ENCODE measurements at regions not wholly inside any gene's neighbourhood (a gene's known extent, or its start where the extent isn't known, plus 50 kb on each side); places are given as distances from the start of the nearest gene placed in this dataset.
A peak's percentile ranks its signal among the peaks of the same experiment; 100 is the strongest.

GRCh38 chr9:755454-756381 is 85.8 kb upstream of the DMRT1 start:
- H3K36me3 ChIP-seq (ENCODE audit: control insufficient read depth in 1 of 2, insufficient read depth in 2 of 2, low read length in 2 of 2), result peaks cover 0 to 3% of the 10 kb centered on the region in 2 experiments

GRCh38 chr9:757246-757881 is 84.1 kb upstream of the DMRT1 start:
- peak overlapping the region; percentile 1 for H2BK12ac ChIP-seq (ENCODE audit: low read length)
- H3K27me3 ChIP-seq (ENCODE audit: insufficient read depth, low read length), result no peaks in the 10 kb centered on the region
- peak overlapping the region; percentile 80 for H4K91ac ChIP-seq (ENCODE audit: low read depth, low read length)
- H3K4me2 ChIP-seq (ENCODE audit: low read length), result no peak overlapping the region
- H3K9ac ChIP-seq (ENCODE audit: low read length), result no peak overlapping the region
- DNase-seq, result peak in 1 of 2 donors; percentile 41
- H3K14ac ChIP-seq (ENCODE audit: low read length), result no peak overlapping the region
- no peak overlapping the region for H2AFZ ChIP-seq (ENCODE audit: insufficient read depth, low read length, poor library complexity)
- H3K4me1 ChIP-seq (ENCODE audit: control insufficient read depth in 1 of 2, insufficient read depth in 2 of 2, low read length in 2 of 2), result peaks cover 9 to 20% of the 10 kb centered on the region in 2 experiments
- H3K36me3 ChIP-seq (ENCODE audit: control insufficient read depth in 1 of 2, insufficient read depth in 2 of 2, low read length in 2 of 2), result peaks cover 0 to 3% of the 10 kb centered on the region in 2 experiments
- WGBS (ENCODE audit: extremely low coverage, insufficient coverage, insufficient read length), result no CpG with 5 or more reads among the region's 13 CpGs
- H3K79me1 ChIP-seq (ENCODE audit: low read length), result peaks cover 21% of the 10 kb centered on the region
- no peak overlapping the region for H2AK5ac ChIP-seq (ENCODE audit: low read length)
- H3K9me3 ChIP-seq (ENCODE audit: insufficient read depth, low read depth, low read length), result no peaks in the 10 kb centered on the region
- H4K12ac ChIP-seq (ENCODE audit: low read depth, low read length), result no peak overlapping the region
- peak overlapping the region; percentile 12 for H2BK120ac ChIP-seq (ENCODE audit: insufficient read depth, low read length, poor library complexity)
- H3K18ac ChIP-seq (ENCODE audit: low read length), result no peak overlapping the region
- no peak overlapping the region for H3K23ac ChIP-seq (ENCODE audit: low read length)
- no peaks in the 10 kb centered on the region for H3K79me2 ChIP-seq (ENCODE audit: control insufficient read depth, insufficient read depth, low read length, poor library complexity)
- no peak overlapping the region for H3K27ac ChIP-seq (ENCODE audit: low read depth, low read length)
- H2BK5ac ChIP-seq (ENCODE audit: low read depth, low read length, poor library complexity), result peak overlapping the region; percentile 39
- H4K8ac ChIP-seq (ENCODE audit: low read depth, low read length), result peak overlapping the region; percentile 51
- H3K4ac ChIP-seq (ENCODE audit: low read depth, low read length), result peak overlapping the region; percentile 10
- H3K4me3 ChIP-seq (ENCODE audit: low read depth, low read length), result no peak overlapping the region

More at GRCh38 chr9:755454-756381, 85.8 kb upstream of the DMRT1 start:
- Histone ChIP-seq H3K9ac (ENCODE audit: low read length) (no peak overlapping the region), H3K23ac (ENCODE audit: low read length) (no peak overlapping the region), H3K27ac (ENCODE audit: low read depth, low read length) (peak overlapping the region; percentile 42), H3K4me3 (ENCODE audit: low read depth, low read length) (no peak overlapping the region), H2BK5ac (ENCODE audit: low read depth, low read length, poor library complexity) (peak overlapping the region; percentile 73), H2BK12ac (ENCODE audit: low read length) (peak overlapping the region; percentile 68), H2BK120ac (ENCODE audit: insufficient read depth, low read length, poor library complexity) (peak overlapping the region; percentile 29), H3K4me1 (ENCODE audit: control insufficient read depth in 1 of 2, insufficient read depth in 2 of 2, low read length in 2 of 2) (peaks cover 17 to 20% of the 10 kb centered on the region in 2 experiments), H4K8ac (ENCODE audit: low read depth, low read length) (peak overlapping the region; percentile 59), H4K12ac (ENCODE audit: low read depth, low read length) (no peak overlapping the region), H3K9me3 (ENCODE audit: insufficient read depth, low read depth, low read length) (no peaks in the 10 kb centered on the region), H3K27me3 (ENCODE audit: insufficient read depth, low read length) (no peaks in the 10 kb centered on the region), H2AK5ac (ENCODE audit: low read length) (no peak overlapping the region), H3K79me1 (ENCODE audit: low read length) (peaks cover 25% of the 10 kb centered on the region), H3K18ac (ENCODE audit: low read length) (peak overlapping the region; percentile 64), H3K4ac (ENCODE audit: low read depth, low read length) (no peak overlapping the region), H2AFZ (ENCODE audit: insufficient read depth, low read length, poor library complexity) (no peak overlapping the region), H3K14ac (ENCODE audit: low read length) (no peak overlapping the region), H3K79me2 (ENCODE audit: control insufficient read depth, insufficient read depth, low read length, poor library complexity) (no peaks in the 10 kb centered on the region), H4K91ac (ENCODE audit: low read depth, low read length) (peak overlapping the region; percentile 79), H3K4me2 (ENCODE audit: low read length) (no peak overlapping the region)
- peak; percentile 76 to 77 for DNase-seq
- no CpG with 5 or more reads among the region's 12 CpGs for WGBS (ENCODE audit: extremely low coverage, insufficient coverage, insufficient read length)

GRCh38 chr9:758146-758545 is 83.4 kb upstream of the DMRT1 start:
- Histone ChIP-seq H3K27ac (ENCODE audit: low read depth, low read length) (no peak overlapping the region), H2AK5ac (ENCODE audit: low read length) (no peak overlapping the region), H3K4me3 (ENCODE audit: low read depth, low read length) (no peak overlapping the region), H3K79me2 (ENCODE audit: control insufficient read depth, insufficient read depth, low read length, poor library complexity) (no peaks in the 10 kb centered on the region), H3K4me2 (ENCODE audit: low read length) (no peak overlapping the region), H3K9ac (ENCODE audit: low read length) (no peak overlapping the region), H4K12ac (ENCODE audit: low read depth, low read length) (no peak overlapping the region), H2BK5ac (ENCODE audit: low read depth, low read length, poor library complexity) (no peak overlapping the region), H3K27me3 (ENCODE audit: insufficient read depth, low read length) (no peaks in the 10 kb centered on the region), H2BK12ac (ENCODE audit: low read length) (no peak overlapping the region), H3K4me1 (ENCODE audit: control insufficient read depth in 1 of 2, insufficient read depth in 2 of 2, low read length in 2 of 2) (peaks cover 9 to 17% of the 10 kb centered on the region in 2 experiments), H2AFZ (ENCODE audit: insufficient read depth, low read length, poor library complexity) (no peak overlapping the region), H3K23ac (ENCODE audit: low read length) (no peak overlapping the region), H2BK120ac (ENCODE audit: insufficient read depth, low read length, poor library complexity) (peak overlapping the region; percentile 26), H3K14ac (ENCODE audit: low read length) (no peak overlapping the region), H3K9me3 (ENCODE audit: insufficient read depth, low read depth, low read length) (no peaks in the 10 kb centered on the region), H3K36me3 (ENCODE audit: control insufficient read depth in 1 of 2, insufficient read depth in 2 of 2, low read length in 2 of 2) (no peaks in the 10 kb centered on the region), H4K91ac (ENCODE audit: low read depth, low read length) (peak overlapping the region; percentile 41), H3K18ac (ENCODE audit: low read length) (no peak overlapping the region), H3K79me1 (ENCODE audit: low read length) (peaks cover 16% of the 10 kb centered on the region), H4K8ac (ENCODE audit: low read depth, low read length) (no peak overlapping the region), H3K4ac (ENCODE audit: low read depth, low read length) (no peak overlapping the region)
- no CpG with 5 or more reads among the region's 5 CpGs for WGBS (ENCODE audit: extremely low coverage, insufficient coverage, insufficient read length)
- DNase-seq, result no peak

- no peak overlapping the region for H2BK120ac ChIP-seq (ENCODE audit: insufficient read depth, low read length, poor library complexity)
- no peak for DNase-seq
- H3K27ac ChIP-seq (ENCODE audit: low read depth, low read length), result no peak overlapping the region
- H3K79me2 ChIP-seq (ENCODE audit: control insufficient read depth, insufficient read depth, low read length, poor library complexity), result no peaks in the 10 kb centered on the region
- H3K4ac ChIP-seq (ENCODE audit: low read depth, low read length), result no peak overlapping the region
- peaks cover 8 to 17% of the 10 kb centered on the region in 2 experiments for H3K4me1 ChIP-seq (ENCODE audit: control insufficient read depth in 1 of 2, insufficient read depth in 2 of 2, low read length in 2 of 2)
- H3K27me3 ChIP-seq (ENCODE audit: insufficient read depth, low read length), result no peaks in the 10 kb centered on the region
- H2BK12ac ChIP-seq (ENCODE audit: low read length), result no peak overlapping the region
- no peak overlapping the region for H2AK5ac ChIP-seq (ENCODE audit: low read length)
- no peak overlapping the region for H3K18ac ChIP-seq (ENCODE audit: low read length)
- no peak overlapping the region for H2BK5ac ChIP-seq (ENCODE audit: low read depth, low read length, poor library complexity)
- no CpG with 5 or more reads among the region's 8 CpGs for WGBS (ENCODE audit: extremely low coverage, insufficient coverage, insufficient read length)
- H2AFZ ChIP-seq (ENCODE audit: insufficient read depth, low read length, poor library complexity), result no peak overlapping the region
- no peak overlapping the region for H3K4me3 ChIP-seq (ENCODE audit: low read depth, low read length)
- H3K36me3 ChIP-seq (ENCODE audit: control insufficient read depth in 1 of 2, insufficient read depth in 2 of 2, low read length in 2 of 2), result no peaks in the 10 kb centered on the region
- no peak overlapping the region for H3K23ac ChIP-seq (ENCODE audit: low read length)
- no peaks in the 10 kb centered on the region for H3K9me3 ChIP-seq (ENCODE audit: insufficient read depth, low read depth, low read length)
- H4K8ac ChIP-seq (ENCODE audit: low read depth, low read length), result no peak overlapping the region
- no peak overlapping the region for H4K91ac ChIP-seq (ENCODE audit: low read depth, low read length)
- H3K9ac ChIP-seq (ENCODE audit: low read length), result no peak overlapping the region
- no peak overlapping the region for H4K12ac ChIP-seq (ENCODE audit: low read depth, low read length)
- no peak overlapping the region for H3K14ac ChIP-seq (ENCODE audit: low read length)
- no peak overlapping the region for H3K4me2 ChIP-seq (ENCODE audit: low read length)
- peaks cover 16% of the 10 kb centered on the region for H3K79me1 ChIP-seq (ENCODE audit: low read length)
These were observed 82.0 kb upstream of the DMRT1 start for GRCh38 chr9:759541-759940.

Data from trophoblast cell (in vitro differentiated cells and primary cell).